GM19397 (cell line): ENCODE measurements at regions not wholly inside any gene's neighbourhood (a gene's known extent, or its start where the extent isn't known, plus 50 kb on each side); places are given as distances from the start of the nearest gene placed in this dataset.

Experiments used
- ATAC-seq: cut with Tn5 transposase; IDR thresholded peaks from one replicate; pipeline ENCODE4 v1.9.1; 2021; ENCODE audit warnings: mild to moderate bottlenecking, moderate library complexity; ENCODE audit not compliant: unreplicated experiment

- peak; percentile 67 for ATAC-seq
Measured at GRCh38 chr10:75294866-75295701, 59.3 kb upstream of the COMTD1 start.

- ATAC-seq: no peak
Measured at GRCh38 chr10:75294518-75294865, 58.7 kb upstream of the COMTD1 start.

GRCh38 chr10:75294031-75294437 is 58.3 kb upstream of the COMTD1 start:
- no peak for ATAC-seq

- no peak for ATAC-seq
Measured at GRCh38 chr10:75293446-75293820, 57.7 kb upstream of the COMTD1 start.

GRCh38 chr10:75292794-75293445 is 57.2 kb upstream of the COMTD1 start:
- ATAC-seq: no peak

GRCh38 chr10:75291805-75292204 is 56.0 kb upstream of the COMTD1 start:
- ATAC-seq: no peak

GRCh38 chr10:75288140-75288711 is 52.5 kb upstream of the COMTD1 start:
- no peak for ATAC-seq

GRCh38 chr10:75287697-75288096 is 51.9 kb upstream of the COMTD1 start:
- no peak for ATAC-seq

GRCh38 chr10:75286901-75287300 is 51.1 kb upstream of the COMTD1 start:
- ATAC-seq: no peak
